Activated naive CD4-positive, alpha-beta T cell treated with anti-CD3 and anti-CD28 coated beads for 36 hours (primary cell): ENCODE measurements at regions not wholly inside any gene's neighbourhood (a gene's known extent, or its start where the extent isn't known, plus 50 kb on each side); places are given as distances from the start of the nearest gene placed in this dataset. TPM values are rescaled to one million over a fixed set of nuclear protein-coding genes. Genes with fewer than 3 reads are reported as not detected.

Source experiments
- CTCF ChIA-PET: fragments of 350-600 bp; sonication (Branson Sonifier 250); formaldehyde crosslinking; loops from one replicate; lab custom pipeline; 2021; ENCODE audit warnings: antibody characterized with exemption; lab: Charles Lee
- DNase-seq: peaks from one replicate; pipeline ENCODE4 v3.0.0-alpha.2; 2020
- H3K27ac Mint-ChIP-seq: one replicate; pipeline ENCODE4 v1.8.0; 2021; ENCODE audit warnings: mild to moderate bottlenecking, mixed read lengths
- H3K27me3 Mint-ChIP-seq: one replicate; pipeline ENCODE4 v1.8.0; 2021; ENCODE audit warnings: low read depth, mixed read lengths
- H3K36me3 Mint-ChIP-seq: one replicate; pipeline ENCODE4 v1.8.0; 2021; ENCODE audit warnings: low read depth, mixed read lengths
- H3K4me1 Mint-ChIP-seq: one replicate; pipeline ENCODE4 v1.8.0; 2021; ENCODE audit warnings: low read depth, mixed read lengths
- H3K4me3 Mint-ChIP-seq: one replicate; pipeline ENCODE4 v1.8.0; 2021; ENCODE audit warnings: mild to moderate bottlenecking, moderate library complexity, mixed read lengths
- H3K9me3 Mint-ChIP-seq: one replicate; pipeline ENCODE4 v1.8.0; 2021; ENCODE audit warnings: mixed read lengths
- intact Hi-C: fragments of 100-400 bp; cut with micrococcal nuclease; formaldehyde crosslinking; loops from one replicate; pipeline ENCODE4 v1.15.1; 2023
- microRNA-seq: library from miRNA; unstranded; fragments of <30 nt; microRNA quantifications from one replicate; pipeline ENCODE4 v1.2.0, GENCODE V29; 2022; ENCODE audit warnings: borderline microRNAs expressed, borderline replicate concordance

DNA sequence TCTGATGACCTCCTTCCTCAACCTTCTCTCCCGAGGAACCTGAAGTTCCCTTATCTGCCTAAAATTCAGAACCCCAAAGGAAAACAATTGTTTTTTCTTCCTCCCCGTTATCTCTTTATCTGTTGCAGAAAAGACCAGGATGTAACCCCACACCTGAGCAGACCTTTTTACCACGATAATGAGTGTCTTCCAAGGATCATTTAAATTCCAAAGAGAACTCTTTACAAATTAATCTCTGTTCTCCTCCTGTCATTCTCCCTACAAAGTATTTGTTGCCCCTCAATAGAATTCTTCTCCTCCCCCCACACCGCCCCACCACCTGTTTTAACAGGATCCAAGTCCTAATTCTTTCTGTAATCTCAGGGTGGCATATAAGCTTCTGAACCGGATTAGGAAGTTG is 78.5 kb upstream of the NLGN4X start:
- Mint-ChIP-seq H3K4me3 (no peak overlapping the region), H3K4me1 (no peaks in the 10 kb centered on the region), H3K9me3 (no peaks in the 10 kb centered on the region), H3K36me3 (no peaks in the 10 kb centered on the region), H3K27ac (no peak overlapping the region), H3K27me3 (no peaks in the 10 kb centered on the region)
- no peak for DNase-seq
- intact Hi-C loops, result no loop called here
- CTCF ChIA-PET, result no interaction called here

DNA sequence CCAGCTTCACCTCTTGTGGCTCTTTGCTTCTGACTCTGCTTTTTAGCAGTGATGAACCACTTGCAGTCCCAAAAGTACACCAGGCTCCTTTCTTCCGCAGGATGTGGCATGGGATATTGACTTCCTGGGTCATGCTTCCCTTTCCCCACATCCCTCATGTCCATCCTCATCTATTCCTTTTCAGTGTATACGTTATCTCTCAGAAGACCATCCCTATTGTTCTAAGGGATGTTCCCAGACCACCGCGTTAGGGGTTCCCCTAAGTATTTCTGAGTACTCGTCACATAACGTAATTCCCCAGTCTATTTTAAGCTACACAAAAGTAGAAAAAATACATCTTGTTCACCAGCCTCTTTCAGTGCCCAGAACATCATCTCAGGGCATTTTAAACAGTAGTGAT is 71.1 kb upstream of the NLGN4X start:
- Mint-ChIP-seq H3K4me1 (no peaks in the 10 kb centered on the region), H3K36me3 (no peaks in the 10 kb centered on the region), H3K9me3 (no peaks in the 10 kb centered on the region), H3K27ac (no peak overlapping the region), H3K27me3 (no peaks in the 10 kb centered on the region), H3K4me3 (no peak overlapping the region)
- DNase-seq, result no peak
- CTCF ChIA-PET, result no interaction called here
- intact Hi-C loops, result no loop called here

DNA sequence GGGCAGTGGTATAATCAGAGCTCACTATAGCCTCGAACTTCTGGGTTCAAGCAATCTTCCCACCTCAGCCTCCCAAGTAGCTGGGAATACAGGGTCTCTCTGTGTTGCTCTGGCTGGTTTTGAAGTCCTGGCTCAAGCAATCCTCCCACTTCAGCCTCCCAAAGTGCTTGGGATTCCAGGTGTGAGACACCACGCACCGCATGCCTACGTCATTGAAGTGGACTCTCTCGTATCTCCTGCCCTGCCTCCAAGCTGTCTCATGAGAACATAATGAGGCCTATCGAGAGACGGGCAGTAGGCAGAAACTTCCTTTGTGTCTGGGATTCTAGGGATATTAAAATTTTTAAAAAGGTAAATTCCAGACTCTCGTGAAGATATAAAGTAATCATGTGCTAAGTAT is 65.0 kb upstream of the NLGN4X start:
- Mint-ChIP-seq H3K27me3 (no peaks in the 10 kb centered on the region), H3K27ac (no peak overlapping the region), H3K36me3 (no peaks in the 10 kb centered on the region), H3K9me3 (no peaks in the 10 kb centered on the region), H3K4me1 (no peaks in the 10 kb centered on the region), H3K4me3 (no peak overlapping the region)
- intact Hi-C loops, result no loop called here
- no peak for DNase-seq
- CTCF ChIA-PET, result no interaction called here

DNA sequence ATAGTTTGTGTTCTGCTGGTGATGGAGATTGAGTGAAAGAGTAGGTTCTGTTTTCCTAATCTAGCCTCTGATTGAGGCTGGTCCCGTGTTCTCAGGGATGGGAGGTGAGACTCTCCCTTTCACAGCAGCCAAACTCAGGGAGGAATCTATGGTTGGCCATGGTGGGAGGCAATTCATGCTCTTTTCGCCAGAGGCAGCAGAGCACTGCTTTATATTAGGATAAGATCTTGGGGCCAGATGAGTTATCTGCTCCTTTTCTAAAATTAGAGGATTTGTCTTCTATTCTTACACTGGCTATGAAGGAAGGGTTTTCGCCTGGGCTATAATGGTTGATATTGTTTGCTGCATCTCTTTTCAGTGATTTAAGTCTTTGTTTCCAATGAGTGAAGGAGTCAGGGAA is 63.9 kb upstream of the NLGN4X start:
- Mint-ChIP-seq H3K4me1 (no peaks in the 10 kb centered on the region), H3K9me3 (no peaks in the 10 kb centered on the region), H3K4me3 (no peak overlapping the region), H3K27ac (no peak overlapping the region), H3K27me3 (no peaks in the 10 kb centered on the region), H3K36me3 (no peaks in the 10 kb centered on the region)
- no peak for DNase-seq
- CTCF ChIA-PET, result no interaction called here
- intact Hi-C loops, result no loop called here

DNA sequence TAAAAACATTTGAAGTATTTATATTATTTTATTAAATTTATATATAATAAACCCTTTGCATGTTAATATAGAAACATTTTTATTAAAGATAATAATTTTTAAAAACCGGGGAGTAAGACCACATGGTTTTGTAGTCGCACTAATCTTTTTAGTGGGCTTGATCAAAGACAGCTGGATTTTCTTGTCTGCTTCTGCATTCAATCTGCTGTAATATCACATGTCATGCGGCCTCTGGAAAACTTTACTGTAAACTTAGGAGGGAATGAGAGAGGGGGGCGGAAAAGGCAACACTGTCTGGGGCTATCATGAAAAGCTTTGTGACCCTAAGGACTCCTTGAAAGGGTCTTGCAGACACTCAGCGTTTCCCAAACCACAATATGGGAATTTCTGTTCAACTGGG is 62.8 kb upstream of the NLGN4X start:
- Mint-ChIP-seq H3K4me1 (no peaks in the 10 kb centered on the region), H3K9me3 (no peaks in the 10 kb centered on the region), H3K36me3 (no peaks in the 10 kb centered on the region), H3K4me3 (no peak overlapping the region), H3K27me3 (no peaks in the 10 kb centered on the region), H3K27ac (no peak overlapping the region)
- no peak for DNase-seq
- CTCF ChIA-PET, result no interaction called here
- intact Hi-C loops, result no loop called here

DNA sequence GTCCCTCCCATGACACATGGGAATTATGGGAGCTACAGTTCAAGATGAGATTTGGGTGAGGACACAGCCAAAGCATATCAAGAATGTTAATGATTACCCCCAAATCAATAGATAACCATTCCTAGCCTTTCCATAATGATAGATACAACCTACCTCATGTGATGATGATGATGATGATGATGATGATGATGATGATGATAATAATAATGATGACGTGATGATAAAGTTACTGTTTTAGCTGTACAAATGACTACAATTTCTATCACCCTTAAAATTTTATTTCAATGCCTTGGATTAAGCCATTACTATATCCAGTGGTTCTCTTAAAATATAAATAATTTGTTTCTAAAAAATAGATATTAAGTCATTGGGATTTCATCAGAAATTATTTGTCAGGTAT is 55.2 kb upstream of the NLGN4X start:
- Mint-ChIP-seq H3K36me3 (no peaks in the 10 kb centered on the region), H3K4me3 (no peak overlapping the region), H3K4me1 (no peaks in the 10 kb centered on the region), H3K9me3 (no peaks in the 10 kb centered on the region), H3K27me3 (no peaks in the 10 kb centered on the region), H3K27ac (no peak overlapping the region)
- CTCF ChIA-PET, result no interaction called here
- DNase-seq, result no peak
- intact Hi-C loops, result no loop called here

DNA sequence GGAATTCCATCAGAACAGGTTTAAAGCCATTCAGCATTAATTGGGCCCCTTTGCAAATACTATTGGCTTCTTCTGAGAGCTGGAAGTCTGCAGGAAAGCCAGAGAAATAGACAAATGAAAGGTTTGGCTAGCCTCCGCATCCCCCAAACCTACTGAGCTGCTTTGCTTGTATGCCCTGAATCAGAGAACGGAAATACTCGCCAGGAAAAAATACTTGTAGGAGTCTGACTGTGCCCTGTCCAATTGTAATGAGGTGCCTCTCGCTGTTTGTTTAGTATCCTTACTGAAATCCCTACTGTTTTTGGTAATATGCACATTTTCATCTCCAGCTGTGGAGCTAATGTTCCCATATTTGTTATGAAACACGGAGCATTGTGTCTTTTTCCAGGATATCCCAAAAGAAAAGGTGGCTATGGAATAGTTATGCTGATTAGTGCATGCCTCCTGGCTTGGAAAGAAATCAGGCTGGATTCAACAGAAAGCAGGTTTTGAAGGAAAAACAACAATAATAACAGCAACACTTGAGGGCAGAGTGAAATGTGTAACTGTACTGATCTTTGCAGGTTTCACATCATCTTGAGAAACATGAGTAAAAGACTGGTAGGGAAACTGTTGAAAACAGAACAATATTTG is 50.7 kb upstream of the NLGN4X start:
- intact Hi-C loops, result no loop called here
- Mint-ChIP-seq H3K27me3 (peaks cover 7% of the 10 kb centered on the region), H3K36me3 (no peaks in the 10 kb centered on the region), H3K4me1 (no peaks in the 10 kb centered on the region), H3K9me3 (no peaks in the 10 kb centered on the region), H3K4me3 (no peak overlapping the region), H3K27ac (no peak overlapping the region)
- DNase-seq, result no peak
- CTCF ChIA-PET, result no interaction called here

Small RNA genes lying in the stretch of these regions (microRNA-seq; reads per million reads assigned to microRNA genes)
- gene MIR4770, result not detected
